COLO829 (cell line): ENCODE measurements at regions not wholly inside any gene's neighbourhood (a gene's known extent, or its start where the extent isn't known, plus 50 kb on each side); places are given as distances from the start of the nearest gene placed in this dataset.
"Not testable (repeated sequence)": the region's sequence is repeated elsewhere in the genome, so short reads cannot be mapped to it uniquely, and the experiment has no call there.

ENCODE experiments used
- DNase-seq: peaks from one replicate; pipeline ENCODE4 v3.0.0; 2012; ENCODE audit warnings: low spot score

GRCh38 chr14:56351861-56352260 is 227.7 kb upstream of the TMEM260 start:
- no peak for DNase-seq

DNA sequence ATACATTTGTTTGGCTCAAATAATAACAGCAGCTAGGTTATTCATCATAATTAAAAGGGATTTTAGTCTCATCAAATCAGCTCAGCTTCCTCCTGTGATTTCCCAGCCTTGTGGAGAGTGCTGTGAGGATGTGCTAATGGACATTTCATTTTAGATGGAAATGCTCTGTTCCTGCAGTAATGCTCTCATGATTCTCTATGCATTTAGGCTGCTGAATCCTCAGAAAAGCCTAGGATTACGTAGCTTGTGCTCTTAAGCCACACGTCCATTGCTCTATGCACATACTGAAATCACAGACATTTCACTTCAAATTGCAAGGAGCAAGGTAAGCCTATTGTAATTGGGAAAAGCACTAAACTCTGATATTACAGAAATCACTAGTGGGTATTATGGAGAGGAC is 226.6 kb upstream of the TMEM260 start:
- no peak for DNase-seq

GRCh38 chr14:56357428-56357827 is 222.2 kb upstream of the TMEM260 start:
- DNase-seq = no peak

- no peak for DNase-seq
Observed at GRCh38 chr14:56358275-56358674, 221.3 kb upstream of the TMEM260 start.

DNA sequence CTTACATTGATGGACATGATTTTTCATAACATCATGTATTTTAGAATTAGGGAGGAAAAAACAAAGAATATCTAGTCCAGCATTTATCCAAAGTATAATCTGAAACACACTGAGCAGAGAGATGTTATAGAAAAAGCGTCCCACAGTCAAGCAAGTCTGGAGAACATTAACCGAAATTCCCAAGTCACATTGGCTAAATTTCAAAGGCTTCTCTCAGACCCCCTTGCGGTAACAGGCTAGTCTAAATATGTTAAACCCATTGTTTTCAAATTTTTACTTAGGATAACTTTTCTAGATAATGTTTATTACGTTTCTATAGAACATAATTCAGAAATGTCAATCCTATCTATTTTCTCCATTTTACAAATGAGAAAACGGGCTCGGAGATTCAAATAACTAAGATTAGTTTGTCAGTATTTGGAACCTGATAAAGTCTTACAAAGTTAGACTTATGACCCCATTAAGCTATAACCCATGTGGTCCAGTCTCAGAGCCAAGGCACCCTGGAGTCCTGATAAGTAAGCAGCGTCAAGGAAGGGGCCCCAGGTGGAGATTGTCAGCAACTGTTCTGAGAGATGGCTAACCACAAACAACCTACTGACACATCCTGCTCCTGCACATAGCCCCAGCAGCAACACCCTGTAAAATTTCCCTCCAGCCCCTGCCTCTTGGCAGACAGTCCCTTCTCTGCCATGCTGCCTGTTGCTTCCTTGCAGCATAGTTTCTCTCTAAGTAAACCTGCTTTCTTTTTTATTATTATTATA is 220.6 kb upstream of the TMEM260 start:
- no peak for DNase-seq

- DNase-seq = not testable (repeated sequence)
Observed at GRCh38 chr14:56365663-56366062, 213.9 kb upstream of the TMEM260 start.

DNA sequence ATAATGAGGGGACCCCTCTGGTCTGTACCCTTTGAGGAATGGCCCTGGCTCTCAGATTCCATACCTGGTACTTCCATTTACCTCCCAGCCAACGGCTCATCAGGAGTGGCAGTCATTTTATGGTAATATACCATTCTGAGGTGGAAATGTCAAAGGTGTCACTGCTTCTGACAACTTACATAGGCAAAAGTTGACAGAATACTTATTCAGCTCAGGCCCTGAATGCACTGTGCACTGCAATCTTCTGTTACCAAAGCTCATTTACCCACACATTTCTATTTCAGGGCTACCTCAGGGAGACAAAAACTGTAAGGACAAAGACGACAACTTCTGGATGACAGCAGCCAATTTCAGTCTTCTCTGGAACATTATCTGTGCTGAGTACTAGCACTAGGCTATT is 212.2 kb upstream of the TMEM260 start:
- no peak for DNase-seq

- no peak for DNase-seq
Observed at GRCh38 chr14:56371737-56372136, 207.9 kb upstream of the TMEM260 start.

GRCh38 chr14:56374421-56374820 is 205.2 kb upstream of the TMEM260 start:
- no peak for DNase-seq

- DNase-seq = no peak
Observed at GRCh38 chr14:56378046-56378445, 201.6 kb upstream of the TMEM260 start.

DNA sequence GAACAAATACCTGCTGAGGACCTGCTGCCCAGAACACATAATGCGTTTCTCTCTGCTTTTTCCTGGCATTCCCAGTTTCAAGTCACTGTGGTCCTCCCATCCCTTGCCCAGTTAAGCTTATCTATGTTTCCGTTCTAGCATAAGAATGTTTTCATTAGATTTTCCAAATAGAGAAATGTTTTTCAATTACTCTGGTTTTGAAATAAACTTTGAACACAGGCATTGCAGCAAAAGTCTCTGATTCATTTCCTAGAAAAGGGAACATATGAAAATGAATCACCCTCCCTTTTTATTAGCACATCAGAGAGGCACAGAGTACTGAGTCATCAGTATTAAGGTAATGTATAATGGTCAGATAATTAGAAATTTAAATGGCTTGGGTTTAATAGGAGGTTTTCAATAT is 201.1 kb upstream of the TMEM260 start:
- DNase-seq = peak; percentile 21

GRCh38 chr14:56379956-56380355 is 199.6 kb upstream of the TMEM260 start:
- DNase-seq = no peak

GRCh38 chr14:56386024-56386423 is 193.6 kb upstream of the TMEM260 start:
- no peak for DNase-seq

- no peak for DNase-seq
Observed at GRCh38 chr14:56390859-56391258, 188.7 kb upstream of the TMEM260 start.

DNA sequence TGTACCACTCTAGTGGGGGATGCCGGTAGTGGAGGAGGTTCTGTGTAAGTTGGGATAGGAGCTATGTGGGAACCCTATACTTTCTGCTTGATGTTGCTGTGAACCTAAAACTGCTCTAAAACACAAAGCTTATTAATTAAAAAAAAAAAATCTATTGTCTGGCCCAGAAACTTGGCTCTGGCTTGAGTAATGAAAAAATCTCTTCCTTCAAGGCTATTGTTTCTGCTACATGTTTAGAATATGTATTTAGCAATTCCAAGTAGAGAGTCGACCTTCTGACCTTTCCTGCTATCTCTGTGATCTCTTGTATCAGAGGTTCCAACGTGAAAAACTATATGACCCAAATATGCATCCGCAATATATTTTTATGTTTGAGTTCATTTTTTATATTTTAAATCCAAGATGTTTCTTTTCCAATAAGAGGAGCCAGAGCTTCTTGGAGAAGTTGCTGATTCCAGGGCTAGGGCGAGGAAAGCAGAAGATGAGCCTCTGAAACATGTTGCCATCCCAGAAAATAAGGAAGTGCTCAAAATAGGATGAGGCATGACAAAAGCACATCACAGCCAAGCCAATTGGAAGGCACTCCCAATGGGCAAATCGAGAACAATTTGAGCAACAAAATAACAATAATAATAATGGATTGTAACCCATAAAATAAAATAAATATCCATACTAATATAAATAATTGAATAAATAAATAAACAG is 184.6 kb upstream of the TMEM260 start:
- no peak for DNase-seq

- DNase-seq = no peak
Observed at GRCh38 chr14:56400109-56400825, 179.3 kb upstream of the TMEM260 start.

- no peak for DNase-seq
Observed at GRCh38 chr14:56412468-56413434, 166.8 kb upstream of the TMEM260 start.

DNA sequence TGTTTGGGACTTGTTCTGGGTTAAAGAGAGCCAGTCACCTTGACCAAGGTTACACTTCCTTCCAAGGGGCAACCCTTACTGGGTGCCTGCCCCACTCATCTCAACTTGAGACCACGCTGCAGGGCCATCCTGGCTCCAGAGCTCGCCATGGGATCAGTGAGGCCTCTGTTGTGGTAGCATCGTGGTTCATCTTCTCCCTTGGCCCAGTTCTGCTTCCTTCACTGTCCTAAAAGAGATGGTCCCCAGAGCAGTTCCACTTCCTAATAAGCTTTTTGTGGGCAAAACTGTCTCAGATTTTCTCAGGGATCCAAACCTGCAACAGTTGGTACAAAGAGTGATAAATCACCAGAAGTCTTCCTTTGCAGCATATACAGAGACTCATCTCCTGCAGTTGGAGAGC is 165.9 kb upstream of the TMEM260 start:
- DNase-seq = no peak

DNA sequence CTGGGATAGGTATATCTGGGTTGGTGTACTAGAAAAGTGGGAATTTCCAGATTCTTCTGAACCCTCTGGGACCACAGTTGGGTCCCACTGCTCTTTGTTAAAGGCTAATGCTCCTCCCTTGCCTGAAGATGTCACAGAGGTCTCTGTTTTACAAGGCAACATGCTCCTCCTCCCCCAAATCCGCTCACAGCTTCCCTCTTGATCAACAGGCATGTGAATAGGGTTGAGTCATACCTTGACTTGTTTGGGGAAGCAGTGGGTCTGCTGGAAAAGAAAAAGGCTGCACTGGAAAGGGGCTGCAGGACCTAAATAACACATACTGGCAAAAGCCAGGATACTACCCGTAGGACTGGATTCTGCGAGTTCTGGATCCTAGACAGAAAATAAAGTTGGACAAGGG is 165.4 kb upstream of the TMEM260 start:
- DNase-seq = no peak

GRCh38 chr14:56416213-56416612 is 163.4 kb upstream of the TMEM260 start:
- DNase-seq = no peak

DNA sequence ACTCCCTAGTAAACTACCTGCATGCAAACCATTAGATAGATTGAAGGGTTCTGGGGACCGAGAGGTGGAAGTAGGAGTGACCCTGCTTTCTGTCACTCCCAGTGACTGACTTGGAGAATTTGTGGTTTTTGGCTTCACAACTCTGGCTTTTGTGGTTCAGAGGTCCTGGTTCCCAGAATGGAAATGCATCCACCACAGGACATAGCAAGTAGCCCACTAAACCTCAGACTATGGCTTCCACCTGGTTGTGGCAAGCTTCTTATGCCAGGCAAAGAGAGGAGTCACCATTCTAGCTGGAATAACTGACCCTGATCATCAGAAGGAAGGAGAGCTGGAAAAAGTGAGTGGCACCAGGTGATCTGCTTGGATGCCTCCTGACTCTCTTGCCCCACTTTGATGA is 162.4 kb upstream of the TMEM260 start:
- DNase-seq = no peak

DNA sequence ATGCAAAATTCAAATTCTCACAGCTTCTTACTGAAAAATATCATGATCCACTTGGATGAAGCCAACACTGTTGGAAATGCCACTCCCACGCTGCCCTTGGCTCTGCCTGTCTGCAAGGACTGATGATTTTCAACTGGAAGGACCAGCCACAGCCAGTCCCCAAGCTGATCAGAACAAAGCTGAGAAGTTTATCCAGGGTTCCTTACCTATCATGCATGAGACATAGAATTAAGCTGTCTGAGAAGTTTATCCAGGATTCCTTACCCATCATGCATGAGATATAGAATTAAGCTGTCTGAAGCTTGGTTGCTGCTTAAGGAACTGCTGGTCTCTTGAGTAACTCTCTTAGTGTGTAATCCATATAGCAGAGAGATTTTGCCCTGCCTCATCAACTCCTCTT is 159.8 kb upstream of the TMEM260 start:
- no peak for DNase-seq
